ENCODE measurements at regions not wholly inside any gene's neighbourhood (a gene's known extent, or its start where the extent isn't known, plus 50 kb on each side); places are given as distances from the start of the nearest gene placed in this dataset.

DNA sequence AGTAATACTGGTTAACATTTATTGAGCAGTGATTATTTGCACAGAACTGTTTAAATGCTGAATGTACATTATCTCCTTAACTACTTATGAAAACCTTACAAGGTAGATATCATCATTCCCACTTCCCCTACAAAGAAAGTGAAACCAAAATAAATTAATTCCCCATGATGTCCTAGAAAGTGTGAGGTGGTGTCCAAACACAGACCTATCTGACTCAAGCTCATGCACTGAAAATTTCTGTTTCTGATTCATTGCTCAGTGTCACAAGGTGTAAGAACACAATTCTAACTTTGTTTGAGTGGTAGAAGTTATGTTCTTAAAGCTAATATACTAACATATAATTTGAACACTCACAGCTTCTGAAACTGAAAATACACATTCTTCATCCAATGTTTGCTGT lies 178.7 kb downstream of the MRPL39 start:
- Histone ChIP-seq H2BK20ac (ENCODE audit: low read length) (no peak overlapping the region), H3K27me3 (replicated peaks in 1 of 4; ENCODE audit: control insufficient read depth in 3 of 4, extremely low read depth in 1 of 4, insufficient read depth in 3 of 4, low read length in 3 of 4) (no peaks in the 10 kb centered on the region), H3K36me3 (ENCODE audit: control insufficient read depth in 2 of 4, insufficient read depth in 4 of 4, low read length in 3 of 4) (no peaks in the 10 kb centered on the region), H3K4ac (replicated peaks; ENCODE audit: insufficient read length, low read depth, low read length) (no peak overlapping the region), H3K9me3 (ENCODE audit: insufficient read depth in 2 of 2, low read depth in 1 of 2, low read length in 1 of 2) (no peaks in the 10 kb centered on the region), H2AK5ac (ENCODE audit: low read depth, low read length) (no peak overlapping the region), H4K8ac (ENCODE audit: extremely low read depth, insufficient read depth, low read length) (no peak overlapping the region), H3K4me3 (ENCODE audit: extremely low read depth in 1 of 4, insufficient read depth in 2 of 4, low read depth in 3 of 4, low read length in 4 of 4) (no peak overlapping the region), H3K79me1 (ENCODE audit: low read depth, low read length) (no peaks in the 10 kb centered on the region), H3K4me2 (ENCODE audit: insufficient read depth in 1 of 2, low read depth in 2 of 2, low read length in 2 of 2) (no peak overlapping the region), H3K14ac (ENCODE audit: insufficient read length) (no peak overlapping the region), H2AFZ (ENCODE audit: low read length) (no peak overlapping the region), H4K5ac (ENCODE audit: insufficient read length, low read depth, low read length) (no peak overlapping the region), H3K79me2 (ENCODE audit: control insufficient read depth in 1 of 2, insufficient read depth in 2 of 2, low read length in 2 of 2) (no peaks in the 10 kb centered on the region), H3K4me1 (replicated peaks in 1 of 4; ENCODE audit: control insufficient read depth in 3 of 4, insufficient read depth in 4 of 4, low read length in 3 of 4) (no peaks in the 10 kb centered on the region), H3K9ac (replicated peaks in 1 of 4; ENCODE audit: extremely low read depth in 1 of 4, low read depth in 3 of 4, low read length in 3 of 4) (no peak overlapping the region), H2BK5ac (ENCODE audit: low read depth, low read length) (no peak overlapping the region), H3K56ac (replicated peaks; ENCODE audit: insufficient read length, low read depth, low read length) (no peak overlapping the region), H2BK15ac (ENCODE audit: low read length) (no peak overlapping the region), H2BK12ac (ENCODE audit: low read depth, low read length) (no peak overlapping the region), H4K20me1 (replicated peaks in 1 of 2; ENCODE audit: control insufficient read depth in 1 of 2, insufficient read depth in 2 of 2, low read length in 2 of 2) (no peaks in the 10 kb centered on the region), H3K23me2 (ENCODE audit: low read depth, low read length) (no peaks in the 10 kb centered on the region), H3K18ac (ENCODE audit: extremely low read depth, low read length) (no peak overlapping the region), H2BK120ac (replicated peaks; ENCODE audit: low read depth, low read length) (no peak overlapping the region), H3K23ac (ENCODE audit: insufficient read length) (no peak overlapping the region), H4K91ac (replicated peaks; ENCODE audit: insufficient read length, low read length) (no peak overlapping the region), H3K27ac (ENCODE audit: low read depth, low read length) (no peak overlapping the region)
- ChIA-PET CTCF (ENCODE audit: partially characterized antibody) (no interaction called here), POLR2A (ENCODE audit: partially characterized antibody) (interaction anchor here (0.5 kb wide), 1 partner anchor 99 kb away, joined by 3 read pairs; no protein-coding TSS in a partner anchor)
- FAIRE-seq = no peak
- TF ChIP-seq CBX8 (IDR thresholded peaks at IDR 0.05; ENCODE audit: borderline replicate concordance, low read depth, low read length) (no peak), POLR2A (IDR thresholded peaks at IDR 0.05; ENCODE audit: control extremely low read depth in 1 of 2, low read depth in 2 of 2, low read length in 2 of 2) (no peak), SP1 (IDR thresholded peaks at IDR 0.05; ENCODE audit: low read depth, low read length) (no peak), TEAD4 (IDR thresholded peaks at IDR 0.05; ENCODE audit: low read depth, low read length) (no peak), JUN (IDR thresholded peaks at IDR 0.05; ENCODE audit: low read depth, low read length) (no peak), GABPA (IDR thresholded peaks at IDR 0.05; ENCODE audit: borderline replicate concordance, insufficient read depth, low read length) (no peak), SAP30 (IDR thresholded peaks at IDR 0.05; ENCODE audit: insufficient read depth, insufficient replicate concordance, low read length) (no peak), SUZ12 (IDR thresholded peaks at IDR 0.05; ENCODE audit: low read length) (no peak), SRF (IDR thresholded peaks at IDR 0.05; ENCODE audit: low read depth, low read length) (no peak), KDM1A (IDR thresholded peaks at IDR 0.05; ENCODE audit: borderline replicate concordance, low read length) (no peak), BACH1 (IDR thresholded peaks at IDR 0.05; ENCODE audit: low read length) (no peak), TAF7 (optimal IDR thresholded peaks at IDR 0.05; ENCODE audit: borderline replicate concordance, low read depth, low read length) (no peak), RAD21 (IDR thresholded peaks at IDR 0.05 in 1 of 2, conservative IDR thresholded peaks at IDR 0.05 in 1 of 2; ENCODE audit: low read depth in 2 of 2, low read length in 2 of 2) (no peak), EP300 (IDR thresholded peaks at IDR 0.05; ENCODE audit: borderline replicate concordance in 1 of 2, low read depth in 2 of 2, low read length in 2 of 2) (no peak)
- TF ChIP-seq, protein P1, sequence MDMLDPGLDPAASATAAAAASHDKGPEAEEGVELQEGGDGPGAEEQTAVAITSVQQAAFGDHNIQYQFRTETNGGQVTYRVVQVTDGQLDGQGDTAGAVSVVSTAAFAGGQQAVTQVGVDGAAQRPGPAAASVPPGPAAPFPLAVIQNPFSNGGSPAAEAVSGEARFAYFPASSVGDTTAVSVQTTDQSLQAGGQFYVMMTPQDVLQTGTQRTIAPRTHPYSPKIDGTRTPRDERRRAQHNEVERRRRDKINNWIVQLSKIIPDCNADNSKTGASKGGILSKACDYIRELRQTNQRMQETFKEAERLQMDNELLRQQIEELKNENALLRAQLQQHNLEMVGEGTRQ (IDR thresholded peaks at IDR 0.05; ENCODE audit: low read length) = no peak
- DNase-seq (ENCODE audit: low read depth in 1 of 2, low spot score in 2 of 2) = no peak
